HG02981 (cell line): ENCODE measurements at regions not wholly inside any gene's neighbourhood (a gene's known extent, or its start where the extent isn't known, plus 50 kb on each side); places are given as distances from the start of the nearest gene placed in this dataset.
"Not testable (repeated sequence)": the region's sequence is repeated elsewhere in the genome, so short reads cannot be mapped to it uniquely, and the experiment has no call there.

Experiments
- ATAC-seq: cut with Tn5 transposase; IDR thresholded peaks from one replicate; pipeline ENCODE4 v1.9.1; 2021; ENCODE audit warnings: mild to moderate bottlenecking, moderate library complexity; ENCODE audit not compliant: unreplicated experiment

- ATAC-seq, result no peak
These were observed 77.0 kb downstream of the CCDC71L start for GRCh38 chr7:106583706-106584690.

- ATAC-seq, result no peak
These were observed 77.9 kb downstream of the CCDC71L start for GRCh38 chr7:106583100-106583499.

DNA sequence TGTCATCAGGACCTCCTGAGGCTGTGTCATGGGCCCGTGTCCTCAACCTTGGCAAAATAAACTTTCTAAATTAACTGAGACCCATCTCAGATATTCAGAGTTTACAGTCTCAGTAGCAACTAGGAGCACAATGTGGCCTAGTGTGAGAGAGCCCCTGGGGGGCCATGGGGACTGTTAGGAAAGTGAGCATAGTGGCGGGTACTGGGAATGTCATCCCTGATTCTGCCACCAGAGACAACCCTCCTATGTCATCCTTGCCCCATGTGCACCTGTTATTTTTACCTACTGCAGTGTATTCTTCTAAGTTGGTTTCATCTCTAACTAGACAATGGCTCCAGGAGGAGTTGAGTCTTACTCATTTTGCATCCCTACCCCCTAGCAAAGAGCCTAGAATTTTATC, 78.6 kb downstream of the CCDC71L start:
- no peak for ATAC-seq

- ATAC-seq, result not testable (repeated sequence)
These were observed 81.9 kb downstream of the CCDC71L start for GRCh38 chr7:106579086-106579485.

DNA sequence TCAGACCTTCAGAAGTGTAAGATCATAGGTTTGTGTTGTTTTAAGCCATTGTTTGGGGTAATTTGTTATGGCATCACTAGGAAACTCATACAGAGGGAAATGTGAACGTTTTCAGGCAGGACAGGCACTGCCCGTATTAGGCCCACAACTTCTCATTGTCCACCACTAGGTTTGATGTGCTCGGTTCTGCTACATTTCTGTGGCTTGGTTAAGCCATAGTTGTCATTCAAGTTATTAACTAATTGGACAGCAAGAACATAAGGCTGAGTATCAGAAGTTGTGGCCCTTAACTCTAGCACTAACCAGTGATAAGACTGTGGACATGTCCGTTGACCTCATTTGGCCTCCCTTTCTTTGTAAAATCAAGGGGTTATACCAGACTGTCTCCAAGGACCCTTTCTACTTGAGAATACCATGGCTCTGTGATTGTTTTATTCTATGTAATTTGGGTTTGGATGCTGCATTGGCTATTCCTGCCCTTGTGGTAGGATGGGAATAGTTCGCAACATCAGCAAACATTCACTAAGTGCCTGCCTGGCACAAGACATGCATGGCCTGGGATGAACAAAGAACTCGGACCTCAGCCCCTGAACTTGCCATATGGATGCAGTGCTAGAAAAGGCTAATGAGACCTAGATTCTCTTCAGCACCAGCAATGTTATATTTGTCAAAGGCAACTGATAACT, 85.7 kb downstream of the CCDC71L start:
- no peak for ATAC-seq

DNA sequence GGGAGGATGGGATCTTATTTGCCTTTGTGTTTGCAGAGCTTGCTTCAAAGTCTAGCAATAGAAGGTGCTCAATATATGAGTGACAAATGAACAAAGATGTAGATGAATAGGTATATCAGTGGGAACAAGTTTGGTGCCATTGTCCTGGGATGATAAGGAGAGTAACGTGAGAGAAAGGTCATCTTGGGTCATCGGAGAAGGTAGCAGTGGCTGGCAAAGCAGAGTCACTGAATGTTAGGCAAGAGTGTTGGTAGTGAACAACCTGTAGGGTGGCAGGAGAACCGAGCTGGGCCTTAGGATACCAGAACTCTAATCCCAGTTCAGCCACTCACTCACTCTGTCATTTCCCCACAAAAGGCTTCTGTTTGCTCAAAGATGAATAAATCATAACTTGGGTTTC, 87.2 kb downstream of the CCDC71L start:
- ATAC-seq, result no peak

DNA sequence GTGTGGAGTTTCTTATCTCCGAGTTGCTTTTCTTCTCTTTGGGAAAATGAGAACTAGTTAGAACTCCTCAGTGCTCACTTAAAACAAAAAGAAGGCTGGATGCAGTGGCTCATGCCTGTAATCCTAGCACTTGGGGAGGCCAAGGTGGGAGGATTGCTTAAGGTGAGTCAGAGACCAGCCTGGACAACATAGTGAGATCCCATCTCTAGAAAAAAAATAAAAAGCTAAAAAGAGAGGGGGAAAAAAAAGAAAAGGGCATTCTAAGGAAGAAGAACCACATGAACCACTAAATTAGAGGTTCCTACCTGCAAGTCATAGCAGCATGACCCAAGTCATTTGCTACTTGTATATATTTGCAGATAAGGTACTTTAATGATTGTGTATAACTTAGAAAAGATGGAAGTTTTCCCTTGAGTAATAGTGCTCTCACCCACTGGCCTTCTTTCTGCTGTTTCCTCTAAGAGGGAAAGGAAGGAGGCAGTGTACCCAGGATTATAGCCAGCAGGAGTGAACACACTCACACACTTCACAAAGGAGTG, 87.8 kb downstream of the CCDC71L start:
- ATAC-seq, result no peak

GRCh38 chr7:106572394-106573124, 88.4 kb downstream of the CCDC71L start:
- no peak for ATAC-seq

DNA sequence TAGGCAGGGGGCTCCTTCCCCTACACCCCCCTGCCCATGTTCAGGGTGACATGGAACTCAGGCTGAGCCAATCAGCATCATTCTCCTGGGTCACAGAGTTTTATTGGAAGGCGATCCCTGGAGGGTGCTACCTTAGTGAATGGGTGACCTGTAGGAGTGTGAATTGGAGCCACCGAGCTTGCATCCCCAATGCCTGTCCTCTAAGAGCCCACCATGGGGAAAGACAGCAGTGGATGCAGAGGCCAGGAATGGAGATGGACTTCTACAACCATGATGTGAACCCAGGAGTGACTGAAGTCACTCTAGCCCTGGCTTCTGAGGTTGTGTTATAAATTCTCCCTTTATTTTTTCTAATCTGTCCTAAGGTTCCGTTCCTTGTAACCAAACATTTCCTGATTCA, 89.4 kb downstream of the CCDC71L start:
- ATAC-seq, result no peak

- no peak for ATAC-seq
These were observed 90.0 kb downstream of the CCDC71L start for GRCh38 chr7:106570948-106571418.

- ATAC-seq, result no peak
These were observed 90.8 kb downstream of the CCDC71L start for GRCh38 chr7:106570146-106570545.

DNA sequence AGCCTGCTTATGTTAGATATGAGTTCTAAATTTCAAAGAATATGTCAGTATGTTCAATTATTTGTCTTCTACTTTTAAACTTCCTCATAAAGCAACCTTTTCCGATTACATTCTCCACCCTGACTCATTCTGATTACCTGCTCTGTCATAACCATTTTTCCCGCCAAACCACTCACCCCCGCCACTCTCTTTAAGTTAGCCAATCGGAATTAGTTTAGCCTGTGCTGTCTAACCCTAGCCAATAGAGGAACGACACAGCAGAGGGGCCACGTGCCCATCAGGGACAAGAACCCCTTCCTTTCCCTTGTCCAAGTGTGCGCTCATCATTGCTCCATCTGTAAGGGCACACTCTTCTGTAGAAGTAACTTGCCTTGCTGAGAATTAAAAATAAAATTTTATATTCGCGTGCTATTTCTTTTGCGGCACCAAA, 91.4 kb downstream of the CCDC71L start:
- ATAC-seq, result no peak

GRCh38 chr7:106568680-106569499, 92.1 kb downstream of the CCDC71L start:
- no peak for ATAC-seq

- ATAC-seq, result no peak
These were observed 92.8 kb downstream of the CCDC71L start for GRCh38 chr7:106568002-106568679.

GRCh38 chr7:106567204-106568001, 93.6 kb downstream of the CCDC71L start:
- not testable (repeated sequence) for ATAC-seq

DNA sequence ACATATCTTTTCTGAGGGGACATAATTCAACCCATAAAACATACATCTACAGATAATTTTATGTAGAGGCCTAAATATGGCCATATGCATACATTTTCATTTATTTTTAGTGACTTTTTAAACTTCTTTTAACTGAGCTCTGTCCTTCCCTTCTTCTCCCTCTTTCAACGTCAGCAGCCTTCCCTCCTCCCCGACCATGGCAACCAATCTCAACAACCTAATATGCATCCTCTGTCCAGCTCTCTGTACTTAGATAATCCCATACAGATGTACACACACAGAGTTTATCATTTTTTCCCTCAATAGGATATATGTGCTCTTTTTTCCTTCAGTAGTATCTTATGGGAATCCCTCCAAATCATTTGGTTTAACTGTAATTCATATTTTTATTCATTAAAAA, 94.3 kb downstream of the CCDC71L start:
- no peak for ATAC-seq

DNA sequence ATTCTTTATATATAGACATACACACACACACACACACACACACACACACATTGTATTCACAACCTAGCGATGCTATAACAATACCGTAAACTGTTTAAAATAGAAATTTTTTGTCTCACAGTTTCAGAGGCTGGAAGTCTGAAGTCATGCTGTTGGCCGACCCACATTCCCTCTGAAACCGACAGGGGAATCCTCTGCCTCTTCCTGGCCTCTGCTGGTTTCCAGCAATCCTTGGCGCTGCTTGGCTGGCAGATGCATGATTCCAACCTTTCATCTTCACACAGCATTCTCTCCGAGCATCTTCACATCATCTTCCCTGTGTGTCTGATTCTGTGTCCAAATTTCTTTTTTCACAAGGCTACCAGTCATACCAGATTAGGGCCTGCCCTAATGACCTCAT, 94.8 kb downstream of the CCDC71L start:
- ATAC-seq, result no peak

DNA sequence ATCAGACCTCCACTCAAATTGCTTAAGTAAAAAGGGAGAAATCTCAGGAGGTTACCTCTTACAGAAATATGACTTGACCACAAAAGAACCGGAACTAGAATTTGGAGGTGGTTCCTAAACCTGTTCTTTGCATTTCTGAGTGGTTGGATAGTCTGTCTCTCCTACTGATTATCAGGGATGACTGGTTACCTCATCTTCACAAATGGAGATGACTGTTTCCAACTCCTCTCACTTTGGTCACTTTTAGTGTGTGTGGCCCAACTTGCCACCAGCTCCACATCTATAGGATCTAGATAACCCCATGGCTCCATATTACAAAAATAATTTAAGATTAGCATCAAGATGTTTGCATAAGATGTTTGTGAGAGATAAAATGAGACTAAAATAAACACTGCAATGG, 95.5 kb downstream of the CCDC71L start:
- no peak for ATAC-seq
